GM23338 (cell line): ENCODE measurements at regions not wholly inside any gene's neighbourhood (a gene's known extent, or its start where the extent isn't known, plus 50 kb on each side); places are given as distances from the start of the nearest gene placed in this dataset.

Experiments used
- ATAC-seq: fragments of 200-7000 bp; cut with Tn5 transposase; 3 replicates; pipeline ENCODE4 v1.9.1; 2020
- DNase-seq: peaks from one replicate; pipeline ENCODE4 v3.0.0-alpha.2; 2015; ENCODE audit warnings: low spot score
- H2AFZ ChIP-seq: fragments of 200-600 bp; sonication (generic); 2 replicates; pipeline ENCODE4 v1.8.0; 2016; ENCODE audit warnings: antibody characterized with exemption, mild to moderate bottlenecking, moderate library complexity
- H3F3A ChIP-seq: fragments of 200-600 bp; sonication (generic); replicated peaks from 2 replicates; pipeline ENCODE4 v1.8.0; 2017; ENCODE audit warnings: antibody characterized with exemption, mixed run types, low read depth
- H3K27ac ChIP-seq: fragments of 200-600 bp; sonication (generic); 2 replicates; pipeline ENCODE4 v1.6.1; 2016; ENCODE audit warnings: low read depth
- H3K27me3 ChIP-seq: fragments of 200-600 bp; sonication (generic); 2 replicates; pipeline ENCODE4 v1.8.0; 2016; ENCODE audit warnings: mild to moderate bottlenecking, mixed run types, moderate library complexity; ENCODE audit not compliant: insufficient read depth
- H3K36me3 ChIP-seq: fragments of 200-600 bp; sonication (generic); 2 replicates; pipeline ENCODE4 v1.8.0; 2016; ENCODE audit warnings: mild to moderate bottlenecking; ENCODE audit not compliant: insufficient read depth
- H3K4me1 ChIP-seq: fragments of 200-600 bp; sonication (generic); 2 replicates; pipeline ENCODE4 v1.8.0; 2016; ENCODE audit warnings: mild to moderate bottlenecking, moderate library complexity; ENCODE audit not compliant: insufficient read depth
- H3K4me2 ChIP-seq: fragments of 200-600 bp; sonication (generic); 2 replicates; pipeline ENCODE4 v1.7.1; 2017; ENCODE audit warnings: mixed run types
- H3K4me3 ChIP-seq: fragments of 200-600 bp; sonication (generic); 2 replicates; pipeline ENCODE4 v1.6.1; 2016; ENCODE audit warnings: mixed run types
- H3K79me2 ChIP-seq: fragments of 200-600 bp; sonication (generic); replicated peaks from 2 replicates; pipeline ENCODE4 v1.8.0; 2017; ENCODE audit warnings: mild to moderate bottlenecking; ENCODE audit not compliant: insufficient read depth
- H3K9me2 ChIP-seq: fragments of 200-600 bp; sonication (generic); 2 replicates; pipeline ENCODE4 v1.8.0; 2017; ENCODE audit not compliant: insufficient read depth
- H4K20me1 ChIP-seq: fragments of 200-600 bp; sonication (generic); replicated peaks from 2 replicates; pipeline ENCODE4 v1.8.0; 2017; ENCODE audit warnings: mild to moderate bottlenecking; ENCODE audit not compliant: insufficient read depth
- H3K27ac Mint-ChIP-seq: 2 replicates; pipeline ENCODE4 v1.8.0; 2020; ENCODE audit warnings: inconsistent platforms, mild to moderate bottlenecking, moderate library complexity, mixed read lengths
- H3K27me3 Mint-ChIP-seq: 3 replicates; pipeline ENCODE4 v1.8.0; 2022; ENCODE audit warnings: low read depth, mild to moderate bottlenecking, moderate library complexity, mixed read lengths, inconsistent platforms; ENCODE audit not compliant: insufficient read depth, poor library complexity
- H3K36me3 Mint-ChIP-seq: 3 replicates; pipeline ENCODE4 v1.8.0; 2021; ENCODE audit warnings: low read depth, mild to moderate bottlenecking, inconsistent platforms, moderate library complexity, mixed read lengths
- H3K4me1 Mint-ChIP-seq: 3 replicates; pipeline ENCODE4 v1.8.0; 2020; ENCODE audit warnings: mild to moderate bottlenecking, inconsistent platforms, mixed read lengths
- H3K4me3 Mint-ChIP-seq: 3 replicates; pipeline ENCODE4 v1.8.0; 2021; ENCODE audit warnings: moderate library complexity, mild to moderate bottlenecking, inconsistent platforms, mixed read lengths
- H3K9me3 Mint-ChIP-seq: 3 replicates; pipeline ENCODE4 v1.8.0; 2020; ENCODE audit warnings: moderate library complexity, mild to moderate bottlenecking, inconsistent platforms, mixed read lengths
- CREB1 ChIP-seq: fragments of 250-450 bp; sonication (Bioruptor Pico); IDR thresholded peaks from 2 replicates; pipeline ENCODE4 v1.5.0; 2020; ENCODE audit warnings: low read depth, mild to moderate bottlenecking, moderate library complexity
- ETS1 ChIP-seq: IDR thresholded peaks from 2 replicates; pipeline ENCODE4 v1.6.1; 2016; ENCODE audit warnings: antibody characterized with exemption
- EZH2 ChIP-seq: fragments of 200-600 bp; sonication (generic); IDR thresholded peaks from one replicate; pipeline ENCODE4 v1.8.0; 2017; ENCODE audit warnings: antibody characterized with exemption, mild to moderate bottlenecking, low read depth; ENCODE audit not compliant: unreplicated experiment
- EZH2phosphoT487 ChIP-seq: fragments of 200-600 bp; sonication (generic); IDR thresholded peaks from one replicate; pipeline ENCODE4 v1.8.1; 2018; ENCODE audit warnings: antibody characterized with exemption; ENCODE audit not compliant: unreplicated experiment
- JUNB ChIP-seq: IDR thresholded peaks from one replicate; pipeline ENCODE4 v1.6.1; 2016; ENCODE audit warnings: antibody characterized with exemption; ENCODE audit not compliant: unreplicated experiment
- POLR2AphosphoS5 ChIP-seq: IDR thresholded peaks from 2 replicates; pipeline ENCODE4 v1.6.1; 2016; ENCODE audit warnings: antibody characterized with exemption, low read depth
- STAT1 ChIP-seq: IDR thresholded peaks from one replicate; pipeline ENCODE4 v1.6.1; 2016; ENCODE audit warnings: antibody characterized with exemption; ENCODE audit not compliant: unreplicated experiment
- ZNF114 ChIP-seq: fragments of 250-450 bp; sonication (Bioruptor Pico); IDR thresholded peaks from 2 replicates; pipeline ENCODE4 v1.5.0; 2020; ENCODE audit warnings: mild to moderate bottlenecking, moderate library complexity
- ZNF331 ChIP-seq: fragments of 250-450 bp; sonication (Bioruptor Pico); IDR thresholded peaks from 2 replicates; pipeline ENCODE4 v1.5.0; 2020; ENCODE audit warnings: low read depth, mild to moderate bottlenecking, moderate library complexity
- ZNF462 ChIP-seq: fragments of 250-450 bp; sonication (Bioruptor Pico); IDR thresholded peaks from 2 replicates; pipeline ENCODE4 v1.5.0; 2020; ENCODE audit warnings: mild to moderate bottlenecking, moderate library complexity

- Mint-ChIP-seq H3K27ac (no peak overlapping the region), H3K9me3 (no peaks in the 10 kb centered on the region; the same call in 2 of the 3 replicates), H3K4me3 (no peak overlapping the region), H3K4me1 (peaks cover 23% of the 10 kb centered on the region), H3K27me3 (peaks cover 3% of the 10 kb centered on the region), H3K36me3 (no peaks in the 10 kb centered on the region; the same call in 2 of the 3 replicates)
- no peaks in the 10 kb centered on the region for H3K27me3 ChIP-seq
- no peaks in the 10 kb centered on the region for H3F3A ChIP-seq
- TF ChIP-seq ZNF462 (CRISPR knock-in tag) (no peak), ZNF331 (CRISPR knock-in tag) (no peak), POLR2AphosphoS5 (no peak), CREB1 (CRISPR knock-in tag) (no peak), JUNB (no peak), ETS1 (no peak), STAT1 (no peak), ZNF114 (CRISPR knock-in tag) (no peak), EZH2phosphoT487 (no peak), EZH2 (no peak)
- H3K4me1 ChIP-seq, result no peaks in the 10 kb centered on the region; the same call in none of the 2 replicates
- no peaks in the 10 kb centered on the region for H3K79me2 ChIP-seq
- H3K27ac ChIP-seq, result no peak overlapping the region
- no peak for DNase-seq
- H3K36me3 ChIP-seq, result no peaks in the 10 kb centered on the region
- no peak overlapping the region for H3K4me3 ChIP-seq
- H2AFZ ChIP-seq, result no peak overlapping the region
- H3K4me2 ChIP-seq, result no peak overlapping the region
- no peaks in the 10 kb centered on the region; the same call in 1 of the 2 replicates for H3K9me2 ChIP-seq
- ATAC-seq, result no peak
- H4K20me1 ChIP-seq, result no peaks in the 10 kb centered on the region
These were observed 96.4 kb upstream of the FOXC1 start for GRCh38 chr6:1513215-1513780.
